GM19035 (cell line): ENCODE measurements at regions not wholly inside any gene's neighbourhood (a gene's known extent, or its start where the extent isn't known, plus 50 kb on each side); places are given as distances from the start of the nearest gene placed in this dataset.

Experiments
- ATAC-seq: cut with Tn5 transposase; IDR thresholded peaks from one replicate; pipeline ENCODE4 v1.9.1; 2021; ENCODE audit not compliant: unreplicated experiment

DNA sequence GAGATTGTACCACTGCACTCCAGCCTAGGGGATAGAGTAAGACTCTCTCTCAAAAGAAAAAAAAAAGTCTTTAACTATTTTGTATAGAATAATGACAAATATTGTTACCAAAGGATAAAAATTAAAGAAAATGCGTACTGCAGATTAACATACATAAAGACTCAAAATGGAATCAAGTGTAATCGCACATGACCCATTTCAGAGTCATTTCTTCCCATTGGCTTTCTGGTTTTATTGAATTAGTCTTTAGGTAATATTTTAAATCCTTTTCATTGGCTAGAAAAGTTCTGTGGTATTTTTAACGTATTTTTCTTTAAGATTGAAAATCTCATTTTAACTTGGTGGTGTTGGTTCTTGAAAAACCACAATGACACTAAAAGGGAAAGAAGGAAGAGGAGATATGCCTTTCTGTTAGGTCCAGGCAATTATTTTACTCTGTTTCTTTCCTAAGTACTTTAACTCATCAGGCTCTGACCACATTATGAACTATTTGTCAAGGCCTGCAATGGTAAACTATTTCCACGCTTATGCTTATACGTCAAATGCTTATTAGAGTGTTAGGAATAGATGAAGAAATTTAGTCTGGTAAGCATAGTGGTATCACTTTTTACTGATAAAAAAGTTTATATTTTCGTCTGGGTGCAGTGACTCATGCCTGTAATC is 52.3 kb downstream of the PLEKHG1 start:
- no peak for ATAC-seq

GRCh38 chr6:150652848-150653613 is 53.3 kb downstream of the PLEKHG1 start:
- ATAC-seq: no peak

GRCh38 chr6:150654608-150655007 is 54.9 kb downstream of the PLEKHG1 start:
- ATAC-seq: no peak

GRCh38 chr6:150656156-150656555 is 56.5 kb downstream of the PLEKHG1 start:
- ATAC-seq: no peak

DNA sequence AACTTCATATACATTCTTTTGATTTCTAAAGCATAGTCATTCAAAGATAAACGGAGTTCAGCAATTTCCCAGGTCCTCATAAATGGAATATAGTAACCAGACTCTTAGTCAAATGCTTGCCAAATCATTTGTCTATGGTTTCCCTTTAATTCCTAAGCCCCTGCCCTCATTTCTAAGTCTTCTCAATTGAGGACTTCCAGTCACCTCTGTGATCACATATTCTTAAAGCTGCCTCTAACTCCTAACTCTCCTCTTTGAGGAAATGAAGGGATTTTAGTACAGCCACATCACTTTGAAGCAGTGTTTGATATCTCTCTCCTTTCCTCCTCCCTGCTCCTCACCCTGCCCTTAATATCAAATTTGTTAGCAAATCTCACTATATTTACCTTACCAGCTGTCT is 58.7 kb downstream of the PLEKHG1 start:
- ATAC-seq: no peak

GRCh38 chr6:150659046-150659763 is 59.5 kb downstream of the PLEKHG1 start:
- no peak for ATAC-seq

GRCh38 chr6:150661216-150662007 is 61.7 kb downstream of the PLEKHG1 start:
- no peak for ATAC-seq

GRCh38 chr6:150662814-150663213 is 63.1 kb downstream of the PLEKHG1 start:
- ATAC-seq: no peak

GRCh38 chr6:150664091-150664490 is 64.4 kb downstream of the PLEKHG1 start:
- no peak for ATAC-seq

DNA sequence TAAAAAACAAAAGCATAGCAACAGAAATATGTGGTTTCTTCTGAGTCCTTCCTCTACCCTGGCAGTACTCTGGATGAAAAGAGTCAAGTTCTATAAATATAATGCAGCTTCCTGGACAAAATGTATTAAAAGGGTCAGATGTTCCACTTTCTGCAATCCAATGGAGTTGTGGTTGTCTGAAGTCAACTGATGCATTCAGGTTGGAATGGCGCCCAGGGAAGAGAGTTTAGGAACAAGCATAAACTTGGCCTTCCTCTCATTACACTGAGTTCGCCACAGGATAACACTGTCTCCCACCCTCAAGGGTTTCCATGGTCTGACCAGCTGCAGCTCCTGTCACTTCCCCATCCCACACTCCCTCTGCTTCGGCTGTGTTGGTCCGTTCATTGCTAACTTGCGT is 66.4 kb downstream of the PLEKHG1 start:
- ATAC-seq: no peak

GRCh38 chr6:150667359-150667758 is 67.7 kb downstream of the PLEKHG1 start:
- ATAC-seq: no peak

DNA sequence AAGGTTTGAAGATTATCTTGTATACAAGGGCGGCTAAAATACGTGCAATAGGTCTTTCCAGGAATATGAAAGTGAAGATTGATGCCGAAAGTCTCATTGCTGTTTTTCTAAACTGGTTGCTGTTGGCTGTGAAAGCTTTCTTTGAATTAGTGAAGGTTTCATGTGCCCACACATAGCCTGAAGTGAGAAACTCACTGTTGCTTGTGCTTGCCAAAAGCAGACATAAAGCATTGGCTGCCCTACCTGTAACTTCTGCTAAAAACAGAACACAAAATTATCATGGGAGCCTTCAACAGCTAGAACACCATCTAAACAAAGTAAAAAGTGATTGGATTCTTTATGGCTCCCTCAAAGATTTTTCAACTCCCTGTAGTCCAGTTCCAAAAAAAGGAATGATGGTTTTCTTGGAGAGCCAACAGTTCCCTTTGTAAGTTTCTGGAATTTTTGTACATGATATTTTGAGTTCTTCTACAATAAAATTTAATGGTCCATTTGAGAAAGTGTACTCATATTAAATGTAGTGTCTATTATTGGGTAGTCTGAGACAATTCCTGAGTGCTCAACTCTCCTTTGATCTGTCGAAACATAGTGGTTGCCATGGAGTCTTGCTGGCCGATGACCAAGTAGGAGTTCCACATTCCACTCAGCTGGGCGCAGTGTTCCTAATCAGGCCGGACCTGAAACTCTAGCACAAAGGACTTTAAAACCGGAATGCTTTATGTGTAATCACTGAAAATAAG is 68.5 kb downstream of the PLEKHG1 start:
- ATAC-seq: no peak

DNA sequence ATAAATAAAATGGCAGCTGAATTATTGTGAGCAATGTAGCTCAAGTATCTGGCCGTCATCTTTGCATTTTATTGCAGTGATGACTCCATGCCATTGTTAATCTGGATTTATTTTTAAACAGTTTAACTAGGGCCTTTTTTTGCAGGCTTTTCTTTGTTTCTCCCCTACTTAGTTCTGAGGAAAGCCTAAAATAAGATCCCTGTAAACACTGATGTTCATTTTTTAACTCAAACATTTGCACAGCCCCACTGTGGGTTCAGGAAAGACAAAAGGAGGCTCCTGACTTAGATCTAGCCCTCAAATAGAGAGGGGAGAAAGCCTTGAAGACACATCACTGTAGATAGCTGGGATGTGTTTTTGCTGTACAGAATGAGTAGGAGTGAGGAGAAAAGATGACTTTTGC is 69.2 kb downstream of the PLEKHG1 start:
- ATAC-seq: no peak

- ATAC-seq: no peak
Measured at GRCh38 chr6:150670311-150670710, 70.6 kb downstream of the PLEKHG1 start.

DNA sequence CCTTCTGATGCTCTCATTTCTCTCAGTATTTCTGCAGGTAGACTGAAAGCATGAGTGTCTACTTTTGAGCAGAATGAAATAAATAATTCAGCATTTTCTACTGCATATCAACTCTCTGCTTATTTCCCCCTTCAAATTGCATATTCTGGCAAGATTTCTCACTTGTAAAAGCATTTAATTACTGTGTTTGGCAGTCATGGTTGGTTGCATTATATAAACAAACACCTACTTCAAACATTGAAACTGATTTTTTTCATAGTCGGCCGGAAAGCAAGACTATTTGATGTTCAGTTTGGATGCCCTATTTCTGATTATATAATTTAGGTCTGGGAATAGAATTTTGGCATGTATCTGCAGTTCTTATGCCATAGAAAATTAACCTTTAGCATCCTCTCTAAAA is 73.1 kb downstream of the PLEKHG1 start:
- ATAC-seq: no peak

DNA sequence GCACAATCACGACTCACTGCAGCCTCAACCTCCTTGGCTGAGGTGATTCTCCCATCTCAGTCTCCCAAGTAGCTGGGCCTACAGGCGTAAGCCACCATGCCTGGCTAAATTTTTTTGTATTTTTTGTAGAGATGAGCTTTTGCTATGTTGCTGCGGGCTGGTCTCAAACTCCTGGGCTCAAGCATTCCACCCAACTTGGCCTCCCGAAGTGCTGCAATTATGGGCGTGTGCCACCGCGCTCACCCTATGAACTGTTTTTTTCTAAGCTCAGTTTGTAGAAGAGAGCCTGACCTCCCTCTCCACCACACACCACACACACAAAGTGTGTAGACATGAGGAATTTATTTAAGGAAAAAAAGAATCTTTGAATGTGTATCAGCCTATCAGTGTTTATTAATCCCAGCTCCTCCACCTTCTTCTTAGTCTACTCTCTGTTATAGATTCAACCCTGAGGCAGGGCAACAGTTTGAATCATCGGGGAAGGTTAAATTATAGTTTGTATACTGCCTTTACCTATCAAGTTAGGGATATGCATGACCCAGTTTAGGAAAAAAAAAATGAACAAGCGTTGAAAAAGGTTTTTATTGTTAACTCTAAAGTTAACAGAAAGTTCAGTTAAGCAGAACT is 74.1 kb downstream of the PLEKHG1 start:
- ATAC-seq: no peak

GRCh38 chr6:150676344-150676743 is 76.7 kb downstream of the PLEKHG1 start:
- no peak for ATAC-seq

DNA sequence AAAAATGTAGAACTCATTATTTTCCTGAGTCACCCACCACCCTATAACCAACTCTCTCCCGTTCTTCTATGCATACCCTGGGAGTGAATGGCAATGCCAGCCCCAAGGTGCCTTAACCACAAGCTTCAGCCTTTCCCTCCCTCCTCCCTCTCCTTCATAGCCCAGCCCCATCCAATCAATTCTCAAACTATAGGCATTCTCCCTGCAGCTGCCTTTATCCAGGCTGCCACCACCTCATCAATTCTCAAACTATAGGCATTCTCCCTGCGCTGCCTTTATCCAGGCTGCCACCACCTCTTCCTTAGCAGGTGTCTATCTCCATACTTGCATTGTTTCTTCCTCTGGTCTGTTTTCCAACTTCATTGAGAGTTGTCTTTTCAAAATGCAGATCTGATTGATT is 77.1 kb downstream of the PLEKHG1 start:
- no peak for ATAC-seq

DNA sequence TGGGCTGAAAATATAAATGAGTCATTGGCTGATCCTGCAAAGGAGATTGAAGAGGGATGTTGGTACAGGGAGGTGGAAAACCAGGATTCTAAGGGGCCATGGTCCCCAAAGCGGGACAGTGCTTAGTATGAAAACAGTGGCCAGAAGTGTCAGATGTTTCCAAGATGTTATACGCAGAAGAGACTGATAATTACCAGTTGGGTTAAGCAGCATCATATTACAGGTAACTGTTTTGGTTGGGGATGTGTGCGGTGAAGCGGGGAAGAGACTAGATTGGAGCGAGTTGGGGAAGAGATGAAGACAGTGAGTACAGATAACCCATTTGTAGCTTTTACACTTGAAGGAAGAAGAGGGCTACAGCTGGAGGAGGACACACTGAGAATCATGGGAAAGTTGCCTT is 80.8 kb downstream of the PLEKHG1 start:
- no peak for ATAC-seq
